NCI-H187 treated with DMSO at 0.1 percent for 48 hours (cell line): ENCODE measurements at regions not wholly inside any gene's neighbourhood (a gene's known extent, or its start where the extent isn't known, plus 50 kb on each side); places are given as distances from the start of the nearest gene placed in this dataset.
"Not testable (repeated sequence)": the region's sequence is repeated elsewhere in the genome, so short reads cannot be mapped to it uniquely, and the experiment has no call there.

Source experiments
- DNase-seq: peaks from one replicate; lab custom pipeline; 2025; lab: John Stamatoyannopoulos, UW

- not testable (repeated sequence) for DNase-seq
These were observed 186.0 kb upstream of the SPOPL start for GRCh38 chr2:138315619-138316018.

DNA sequence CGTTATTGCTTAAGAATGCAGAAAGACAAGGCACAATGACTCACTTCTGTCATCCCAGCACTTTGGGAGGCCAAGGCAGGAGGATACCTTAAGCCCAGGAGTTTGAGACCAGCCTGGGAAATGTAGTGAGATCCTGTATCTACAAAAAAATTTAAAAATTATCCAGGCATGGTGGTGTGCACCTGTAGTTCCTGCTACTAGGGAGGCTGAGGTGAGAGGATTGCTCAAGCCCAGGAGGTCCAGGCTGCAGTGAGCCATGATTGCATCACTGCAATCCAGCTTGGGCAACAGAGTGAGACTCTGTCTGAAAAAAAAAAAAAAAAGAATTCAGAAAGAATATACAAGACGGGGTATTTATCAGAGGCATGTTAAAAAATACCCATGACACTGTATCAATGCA is 182.0 kb upstream of the SPOPL start:
- DNase-seq = no peak

DNA sequence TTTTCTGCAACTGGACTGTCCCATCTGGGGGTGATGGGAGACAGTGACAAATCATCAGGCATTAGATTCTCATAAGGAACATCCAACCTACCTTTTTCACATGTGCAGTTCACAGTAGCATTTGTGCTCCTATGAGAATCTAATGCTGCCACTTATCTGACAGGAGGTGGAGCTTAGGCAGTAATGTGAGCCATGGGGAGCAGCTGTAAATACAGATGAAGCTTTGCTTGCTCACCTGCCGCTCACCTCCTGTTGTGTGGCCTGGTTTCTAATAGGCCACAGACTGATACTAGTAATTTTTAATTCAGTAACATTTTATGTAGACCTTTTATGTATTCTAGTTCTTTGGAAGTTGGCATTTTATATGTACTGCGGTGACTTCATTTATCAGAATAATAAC is 180.1 kb upstream of the SPOPL start:
- no peak for DNase-seq

- DNase-seq = no peak
These were observed 178.0 kb upstream of the SPOPL start for GRCh38 chr2:138323382-138324067.

- no peak for DNase-seq
These were observed 177.3 kb upstream of the SPOPL start for GRCh38 chr2:138324068-138324771.

GRCh38 chr2:138327967-138328366 is 173.6 kb upstream of the SPOPL start:
- no peak for DNase-seq

DNA sequence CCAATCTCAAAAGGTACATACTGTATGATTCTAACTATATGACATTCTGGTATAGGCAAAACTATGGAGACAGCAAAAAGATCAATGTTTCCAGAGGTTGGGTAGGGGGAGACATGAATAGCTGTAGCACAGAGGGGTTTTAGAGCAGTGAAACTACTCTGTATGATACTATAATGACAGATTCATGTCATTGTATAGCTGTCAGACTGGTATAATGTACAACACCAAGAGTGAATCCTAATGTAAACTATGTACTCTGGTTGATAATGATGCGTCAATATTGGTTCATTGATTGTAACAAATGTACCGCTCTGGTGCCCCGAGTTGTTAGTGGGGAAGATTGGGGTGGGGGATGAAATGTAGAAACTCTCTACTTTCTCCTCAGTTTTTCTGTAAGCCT is 172.4 kb upstream of the SPOPL start:
- no peak for DNase-seq

- DNase-seq = no peak
These were observed 172.0 kb upstream of the SPOPL start for GRCh38 chr2:138329591-138329990.

- DNase-seq = no peak
These were observed 168.4 kb upstream of the SPOPL start for GRCh38 chr2:138333121-138333520.

GRCh38 chr2:138333677-138334076 is 167.9 kb upstream of the SPOPL start:
- no peak for DNase-seq

DNA sequence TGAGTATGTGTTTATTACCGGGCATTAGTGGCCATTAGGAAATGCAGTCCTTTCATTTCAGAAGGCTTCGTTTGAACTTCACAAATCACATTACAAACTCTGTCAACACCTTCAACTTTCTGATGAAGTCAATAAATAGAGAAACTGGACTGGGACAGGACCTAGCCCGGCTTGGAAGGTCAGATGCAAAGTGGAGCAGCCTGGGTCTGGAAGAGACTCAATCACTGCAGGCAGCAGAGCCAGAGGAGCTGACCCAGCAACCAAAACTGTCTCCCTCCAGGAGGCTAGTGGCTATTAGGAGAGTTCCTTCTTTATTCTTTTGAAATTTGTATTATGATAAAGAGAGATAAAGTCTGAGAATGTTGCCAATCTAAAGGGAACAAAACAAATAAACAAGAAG is 167.2 kb upstream of the SPOPL start:
- no peak for DNase-seq

- no peak for DNase-seq
These were observed 166.5 kb upstream of the SPOPL start for GRCh38 chr2:138335036-138335435.

DNA sequence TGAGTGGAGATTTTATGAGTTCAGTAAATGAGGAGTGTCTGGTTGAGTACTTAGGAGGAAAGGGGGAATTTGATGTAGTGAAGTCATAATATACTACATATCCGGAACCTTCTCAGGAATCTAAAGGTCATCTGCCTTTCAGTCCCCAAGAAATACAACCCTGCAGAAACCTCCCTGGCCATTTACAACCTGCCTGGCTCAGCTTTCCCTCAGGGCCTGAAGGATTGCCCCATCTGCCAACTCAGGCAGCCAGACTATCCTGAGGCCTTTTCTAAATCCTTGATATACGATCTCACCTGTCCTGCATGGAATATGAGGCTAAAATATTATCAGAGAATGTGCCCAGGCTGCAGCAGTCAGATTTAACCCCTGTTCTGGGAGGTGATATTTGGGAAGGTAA is 165.4 kb upstream of the SPOPL start:
- DNase-seq = no peak

DNA sequence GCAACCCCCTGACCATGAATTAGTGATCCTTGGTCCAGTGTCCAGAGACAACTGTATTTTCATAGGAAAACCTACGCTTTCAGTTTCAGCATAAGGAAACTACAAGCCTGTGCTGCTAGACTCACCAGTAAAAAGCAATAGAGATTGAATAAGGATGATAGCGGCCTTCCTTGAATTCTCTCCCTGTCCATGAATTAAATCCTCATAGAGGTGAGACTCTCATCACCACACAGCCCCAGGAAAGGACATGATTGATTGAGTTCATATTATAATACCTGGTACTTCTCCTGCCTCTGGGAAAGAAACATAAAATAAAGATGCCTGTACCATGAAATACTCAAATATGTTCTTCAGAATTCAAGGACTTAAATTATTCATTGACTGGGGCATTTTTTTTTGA is 146.3 kb upstream of the SPOPL start:
- no peak for DNase-seq

DNA sequence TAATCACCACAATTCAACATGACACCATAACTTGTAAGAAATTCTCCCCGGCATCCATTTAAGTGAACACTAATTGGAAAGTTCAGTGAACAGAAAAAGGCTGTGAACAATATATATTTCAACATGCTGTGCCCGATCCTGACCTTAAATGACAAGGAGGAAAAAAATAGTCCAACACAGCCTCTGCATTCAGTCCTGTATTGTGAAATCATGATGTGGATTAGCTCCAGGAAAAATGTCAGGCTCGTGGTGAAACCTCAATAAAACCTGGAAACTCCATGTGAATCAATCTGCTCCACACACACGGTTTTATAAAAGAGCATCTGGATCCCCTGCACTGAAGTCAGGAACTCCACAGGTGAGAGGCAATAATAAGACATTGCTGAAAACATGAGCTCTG is 145.4 kb upstream of the SPOPL start:
- no peak for DNase-seq

- no peak for DNase-seq
These were observed 142.0 kb upstream of the SPOPL start for GRCh38 chr2:138359532-138359931.

GRCh38 chr2:138364554-138365162 is 136.9 kb upstream of the SPOPL start:
- no peak for DNase-seq

DNA sequence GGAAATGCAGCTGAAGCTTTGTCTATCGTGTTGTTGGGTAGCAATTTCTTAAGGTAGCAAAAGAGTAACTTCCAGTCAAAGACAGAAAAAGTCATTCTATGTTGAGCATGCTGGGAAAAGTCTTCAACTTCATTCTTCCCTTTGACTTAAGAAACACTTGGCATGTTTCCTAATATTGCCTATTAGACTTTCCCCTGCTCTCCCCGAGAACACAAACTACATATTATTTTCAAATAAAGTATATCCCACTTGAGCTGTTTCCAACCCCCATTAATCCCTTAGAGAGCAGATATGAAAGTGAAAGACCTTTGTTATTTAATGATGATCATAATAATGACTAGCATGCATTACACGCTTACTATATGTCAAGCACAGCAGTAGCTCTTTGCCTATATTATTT is 136.0 kb upstream of the SPOPL start:
- no peak for DNase-seq

DNA sequence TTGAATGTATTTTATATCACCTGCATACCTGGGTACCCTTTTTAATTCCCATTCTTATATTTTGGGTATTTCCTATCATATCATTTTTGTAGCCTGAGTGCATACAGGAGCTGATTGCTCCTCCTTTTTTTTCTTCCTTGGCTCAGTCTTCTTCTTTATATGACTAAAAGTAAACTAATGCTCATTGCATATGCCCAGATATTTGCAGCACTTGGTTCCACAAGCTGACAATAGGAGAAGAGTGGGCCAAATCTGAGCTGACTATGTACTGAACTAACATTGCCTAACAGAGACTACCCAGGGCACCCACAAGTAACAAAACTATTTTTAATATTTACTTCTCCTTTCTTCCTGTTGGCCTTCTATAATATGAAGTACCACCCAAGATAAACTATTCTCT is 131.7 kb upstream of the SPOPL start:
- no peak for DNase-seq

DNA sequence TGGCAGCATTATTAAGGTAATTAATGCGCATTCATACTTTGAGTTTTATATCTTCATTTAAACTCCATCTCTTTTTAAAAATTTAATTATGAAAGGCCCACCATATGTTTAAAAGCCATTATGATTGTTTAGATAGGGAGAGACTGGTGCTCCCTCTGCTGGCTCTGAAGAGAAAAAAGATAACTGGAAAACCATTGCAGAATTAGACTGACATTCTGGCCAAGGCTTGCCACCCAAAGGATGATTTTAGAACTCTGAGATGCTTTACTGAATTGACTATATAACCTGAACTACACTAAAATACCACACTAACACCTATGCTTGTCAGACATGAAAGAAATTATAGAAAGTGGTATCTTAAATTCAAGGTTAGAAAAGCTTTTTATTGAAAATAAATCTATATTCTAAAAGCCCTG is 127.6 kb upstream of the SPOPL start:
- no peak for DNase-seq

DNA sequence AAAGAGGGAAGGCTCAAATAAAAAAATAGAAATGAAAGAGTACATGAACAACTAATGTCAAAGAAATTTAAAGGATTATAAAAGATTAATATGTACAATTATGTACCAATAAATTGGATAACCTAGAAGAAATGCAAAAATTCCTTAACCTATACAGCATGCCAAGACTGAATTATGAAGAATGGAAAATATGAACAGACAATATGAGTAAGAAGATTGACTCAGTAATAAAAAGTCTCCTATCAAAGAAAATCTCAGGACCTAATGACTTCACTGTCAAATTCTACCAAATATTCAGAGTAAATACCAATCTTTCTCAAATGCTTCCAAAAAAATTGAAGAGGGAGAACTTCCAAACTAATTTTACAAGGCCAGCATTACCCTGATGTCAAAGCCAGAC is 120.2 kb upstream of the SPOPL start:
- DNase-seq = no peak

- DNase-seq = no peak
These were observed 118.9 kb upstream of the SPOPL start for GRCh38 chr2:138382672-138383071.

DNA sequence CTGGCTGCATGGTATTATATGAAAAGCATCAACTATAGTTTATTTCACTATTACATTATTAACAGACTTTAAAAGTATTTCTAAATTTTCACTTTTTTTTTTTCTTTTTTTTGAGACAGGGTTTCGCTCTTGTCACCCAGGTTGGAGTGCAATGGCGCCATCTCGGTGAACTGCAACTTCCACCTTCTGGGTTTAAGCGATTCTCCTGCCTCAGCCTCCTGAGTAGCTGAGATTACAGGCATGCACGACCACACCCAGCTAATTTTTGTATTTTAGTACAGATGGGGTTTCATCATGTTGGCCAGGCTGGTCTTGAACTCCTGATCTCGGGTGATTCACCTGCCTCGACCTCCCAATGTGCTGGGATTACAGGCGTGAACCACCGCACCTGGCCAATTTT is 115.4 kb upstream of the SPOPL start:
- not testable (repeated sequence) for DNase-seq

GRCh38 chr2:138389063-138389462 is 112.5 kb upstream of the SPOPL start:
- no peak for DNase-seq
